ENCODE measurements at regions not wholly inside any gene's neighbourhood (a gene's known extent, or its start where the extent isn't known, plus 50 kb on each side); places are given as distances from the start of the nearest gene placed in this dataset.
"Not testable (repeated sequence)": the region's sequence is repeated elsewhere in the genome, so short reads cannot be mapped to it uniquely, and the experiment has no call there.

GRCh38 chr20:40004092-40004491 is 684.9 kb downstream of the MAFB start:
- H3K27ac ChIP-seq (replicated peaks); DNase-seq (ENCODE audit: low read depth in 1 of 2, low spot score in 1 of 2); H3K4me3 ChIP-seq (replicated peaks; ENCODE audit: insufficient read depth, low read length); H3K27me3 ChIP-seq (ENCODE audit: insufficient read depth, poor library complexity, severe bottlenecking): not testable (repeated sequence)

- Histone ChIP-seq H3K4me3 (replicated peaks; ENCODE audit: insufficient read depth, low read length) (no peak overlapping the region), H3K27ac (replicated peaks) (no peak overlapping the region), H3K27me3 (ENCODE audit: insufficient read depth, poor library complexity, severe bottlenecking) (no peaks in the 10 kb centered on the region)
- DNase-seq (ENCODE audit: low read depth in 1 of 2, low spot score in 1 of 2), result no peak
- TF ChIP-seq POLR2AphosphoS5 (IDR thresholded peaks at IDR 0.05; ENCODE audit: low read depth) (no peak), SPI1 (IDR thresholded peaks at IDR 0.05; ENCODE audit: borderline replicate concordance, low read depth) (no peak)
Measured at GRCh38 chr20:39993742-39994141, 695.3 kb downstream of the MAFB start.

- TF ChIP-seq REST (IDR thresholded peaks at IDR 0.05; ENCODE audit: insufficient replicate concordance, low read depth) (no peak), POLR2AphosphoS5 (IDR thresholded peaks at IDR 0.05; ENCODE audit: low read depth) (no peak), SPI1 (IDR thresholded peaks at IDR 0.05; ENCODE audit: borderline replicate concordance, low read depth) (no peak), CTCF (IDR thresholded peaks at IDR 0.05; ENCODE audit: insufficient read depth, low read length) (no peak), GABPA (IDR thresholded peaks at IDR 0.05; ENCODE audit: low read depth) (no peak)
- Histone ChIP-seq H3K27ac (replicated peaks) (no peak overlapping the region), H3K4me3 (replicated peaks; ENCODE audit: insufficient read depth, low read length) (no peak overlapping the region), H3K27me3 (ENCODE audit: insufficient read depth, poor library complexity, severe bottlenecking) (no peaks in the 10 kb centered on the region)
- no peak for DNase-seq (ENCODE audit: low read depth in 1 of 2, low spot score in 1 of 2)
Measured at GRCh38 chr20:39990692-39991091, 698.3 kb downstream of the MAFB start.

- Histone ChIP-seq H3K4me3 (replicated peaks; ENCODE audit: insufficient read depth, low read length) (no peak overlapping the region), H3K27me3 (ENCODE audit: insufficient read depth, poor library complexity, severe bottlenecking) (no peaks in the 10 kb centered on the region), H3K27ac (replicated peaks) (no peak overlapping the region)
- no peak for DNase-seq (ENCODE audit: low read depth in 1 of 2, low spot score in 1 of 2)
- TF ChIP-seq CTCF (IDR thresholded peaks at IDR 0.05; ENCODE audit: insufficient read depth, low read length), result no peak
Measured at GRCh38 chr20:39988991-39989390, 700.0 kb downstream of the MAFB start.

- no peak overlapping the region for H3K4me3 ChIP-seq (replicated peaks; ENCODE audit: insufficient read depth, low read length)
- no peak for DNase-seq (ENCODE audit: low read depth in 1 of 2, low spot score in 1 of 2)
- H3K27ac ChIP-seq (replicated peaks), result no peak overlapping the region
- TF ChIP-seq CTCF (IDR thresholded peaks at IDR 0.05; ENCODE audit: insufficient read depth, low read length) (no peak), GABPA (IDR thresholded peaks at IDR 0.05; ENCODE audit: low read depth) (no peak), REST (IDR thresholded peaks at IDR 0.05; ENCODE audit: insufficient replicate concordance, low read depth) (no peak), POLR2AphosphoS5 (IDR thresholded peaks at IDR 0.05; ENCODE audit: low read depth) (no peak), SPI1 (IDR thresholded peaks at IDR 0.05; ENCODE audit: borderline replicate concordance, low read depth) (no peak)
- H3K27me3 ChIP-seq (ENCODE audit: insufficient read depth, poor library complexity, severe bottlenecking), result no peaks in the 10 kb centered on the region
Measured at GRCh38 chr20:39986173-39986904, 702.7 kb downstream of the MAFB start.
